ENCODE measurements at regions not wholly inside any gene's neighbourhood (a gene's known extent, or its start where the extent isn't known, plus 50 kb on each side); places are given as distances from the start of the nearest gene placed in this dataset.

DNA sequence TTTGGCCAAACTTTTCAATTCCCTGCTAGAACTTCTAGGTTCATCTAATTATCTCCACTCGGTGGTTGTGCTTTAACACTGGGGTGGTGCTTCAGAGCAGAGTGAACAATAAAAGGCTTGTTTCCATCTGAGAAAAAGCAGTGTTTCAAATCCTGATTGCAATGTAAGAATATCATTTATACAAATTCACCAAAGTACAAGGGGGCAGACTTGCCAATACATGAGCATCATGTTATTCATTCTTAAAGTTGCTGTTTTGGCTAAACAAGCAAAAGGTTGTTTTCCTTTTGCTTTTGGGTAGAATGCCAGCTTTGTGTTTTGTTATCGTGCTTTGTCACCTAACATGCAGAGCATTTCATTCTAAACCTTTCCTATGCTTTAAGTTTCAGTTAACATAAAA lies 78.5 kb upstream of the UBAC2 start (continued):
- no peak for TF ChIP-seq NFKBIZ (CRISPR knock-in tag; IDR thresholded peaks at IDR 0.05)
- TF ChIP-seq NFIC (IDR thresholded peaks at IDR 0.05; ENCODE audit: low read length), result no peak
- no peak for TF ChIP-seq ATF1 (CRISPR knock-in tag; IDR thresholded peaks at IDR 0.05)
- TF ChIP-seq CHD4 (IDR thresholded peaks at IDR 0.05; ENCODE audit: borderline replicate concordance, low read length), result no peak
- no peak for TF ChIP-seq ZNF562 (CRISPR knock-in tag; IDR thresholded peaks at IDR 0.05; ENCODE audit: borderline replicate concordance)

GRCh38 chr13:99123101-99124045 lies 77.3 kb upstream of the UBAC2 start:
- Histone ChIP-seq H2AFZ (ENCODE audit: low read length) (no peak overlapping the region), H3K36me3 (replicated peaks in 1 of 2; ENCODE audit: control insufficient read depth in 1 of 2, insufficient read depth in 2 of 2, low read length in 2 of 2) (no peaks in the 10 kb centered on the region), H3K9ac (ENCODE audit: insufficient read depth, low read depth, low read length) (no peak overlapping the region), H3K4me1 (ENCODE audit: insufficient read depth, low read length) (no peaks in the 10 kb centered on the region), H3K4me2 (ENCODE audit: low read depth, low read length) (no peak overlapping the region), H3K4me3 (replicated peaks in 1 of 3; ENCODE audit: insufficient read depth in 1 of 3, low read depth in 2 of 3, low read length in 3 of 3) (no peak overlapping the region), H3K79me2 (ENCODE audit: insufficient read depth, low read length) (no peaks in the 10 kb centered on the region), H3K27me3 (ENCODE audit: control insufficient read depth in 1 of 2, insufficient read depth in 2 of 2, low read length in 2 of 2) (peaks cover 0 to 14% of the 10 kb centered on the region in 2 experiments; a peak in 3 of 5 replicates), H3K27ac (ENCODE audit: extremely low read length, insufficient read depth, low read length) (no peak overlapping the region), H3K9me3 (ENCODE audit: low read length) (no peaks in the 10 kb centered on the region), H4K20me1 (ENCODE audit: insufficient read depth, low read length) (no peaks in the 10 kb centered on the region)
- CTCF ChIA-PET (ENCODE audit: low intra/inter-chr PET ratio, low total read pairs), result no interaction called here
- TF ChIP-seq RFX5 (IDR thresholded peaks at IDR 0.05; ENCODE audit: low read depth, low read length), result peak; percentile 65
- TF ChIP-seq ZZZ3 (CRISPR knock-in tag; IDR thresholded peaks at IDR 0.05; ENCODE audit: borderline replicate concordance), result no peak
- TF ChIP-seq ZMYM2 (CRISPR knock-in tag; IDR thresholded peaks at IDR 0.05), result no peak
- peak; percentile 40; the same call in 2 of the 3 replicates for ATAC-seq
- no TSS peak for BruUV-seq (replicated peaks)
- WGBS (ENCODE audit: low lambda C conversion rate), result 24% methylated on average over 13 of the region's 14 CpGs
- POLR2A ChIA-PET, result no interaction called here
- no peak for DNase-seq (ENCODE audit: low spot score)
- intact Hi-C loops (cut with micrococcal nuclease; ENCODE audit: unreplicated experiment), result no loop called here
- FAIRE-seq, result no peak
- in situ Hi-C loops (cut with HindIII; ENCODE audit: extremely low pct_ligation_motif_present, low pct_unique_long_range_greater_than_20kb), result no loop called here

All from HepG2 (cell line).